ENCODE measurements at regions not wholly inside any gene's neighbourhood (a gene's known extent, or its start where the extent isn't known, plus 50 kb on each side); places are given as distances from the start of the nearest gene placed in this dataset.

- POLR2A ChIA-PET = no interaction called here
- H3K4me1 ChIP-seq (ENCODE audit: control insufficient read depth in 1 of 2, insufficient read depth in 2 of 2, low read depth in 1 of 2, low read length in 1 of 2) = no peaks in the 10 kb centered on the region
- no peak overlapping the region for H3K9ac ChIP-seq
- H3K9me3 ChIP-seq = no peaks in the 10 kb centered on the region
- no peak overlapping the region for H3K27ac ChIP-seq (ENCODE audit: low read depth in 2 of 2, low read length in 1 of 2)
- no peak overlapping the region for H2AFZ ChIP-seq (ENCODE audit: low read depth)
- 47% methylated on average over 2 of the region's 2 CpGs for WGBS (ENCODE audit: low lambda C conversion rate)
- no peaks in the 10 kb centered on the region for H3K27me3 ChIP-seq (ENCODE audit: insufficient read depth)
- no peaks in the 10 kb centered on the region for H3K9me2 ChIP-seq
- no peak for TF ChIP-seq USF1 (IDR thresholded peaks at IDR 0.05; ENCODE audit: borderline replicate concordance, low read depth)
- TF ChIP-seq EZH2phosphoT487 (IDR thresholded peaks at IDR 0.05; ENCODE audit: borderline replicate concordance, low read depth) = no peak
- TF ChIP-seq TCF12 (IDR thresholded peaks at IDR 0.05) = no peak
- no peak for TF ChIP-seq TAF1 (IDR thresholded peaks at IDR 0.05; ENCODE audit: borderline replicate concordance, low read depth, low read length)
- TF ChIP-seq ELF1 (IDR thresholded peaks at IDR 0.05) = no peak
- no peak for TF ChIP-seq EP300 (IDR thresholded peaks at IDR 0.05; ENCODE audit: borderline replicate concordance in 1 of 2, low read depth in 1 of 2, low read length in 1 of 2)
- TF ChIP-seq SIN3A (IDR thresholded peaks at IDR 0.05; ENCODE audit: borderline replicate concordance, low read depth, low read length) = no peak
- no peak for TF ChIP-seq GATA2 (CRISPR knock-in tag; IDR thresholded peaks at IDR 0.05)
- no peak for TF ChIP-seq TEAD4 (IDR thresholded peaks at IDR 0.05; ENCODE audit: borderline replicate concordance, insufficient read depth)
- no peaks in the 10 kb centered on the region for H4K20me1 ChIP-seq (ENCODE audit: insufficient read depth)
- no peak overlapping the region for H3K4me2 ChIP-seq
- no peaks in the 10 kb centered on the region for H3K36me3 ChIP-seq (replicated peaks in 1 of 2; ENCODE audit: control insufficient read depth in 1 of 2, insufficient read depth in 2 of 2, low read length in 1 of 2)
- no peaks in the 10 kb centered on the region for H3F3A ChIP-seq (replicated peaks; ENCODE audit: insufficient read depth)
- CTCF ChIA-PET = interaction anchor here (0.6 to 1.0 kb wide), 2 partner anchors 9 to 66 kb away, joined by 3 to 4 read pairs; no protein-coding TSS in a partner anchor
- no peak overlapping the region for H3K4me3 ChIP-seq (ENCODE audit: low read depth in 2 of 2, low read length in 1 of 2)
- DNase-seq = no peak
- no peaks in the 10 kb centered on the region for H3K79me2 ChIP-seq (ENCODE audit: insufficient read depth)
Observed at GRCh38 chr4:120163895-120164294, 97.2 kb upstream of the MAD2L1 start.

- POLR2A ChIA-PET = no interaction called here
Observed at GRCh38 chr4:120158841-120159463, 92.3 kb upstream of the MAD2L1 start.

More at GRCh38 chr4:120158841-120159463, 92.3 kb upstream of the MAD2L1 start:
- Histone ChIP-seq H2AFZ (ENCODE audit: low read depth) (no peak overlapping the region), H3K27ac (ENCODE audit: low read depth in 2 of 2, low read length in 1 of 2) (no peak overlapping the region), H3K4me1 (ENCODE audit: control insufficient read depth in 1 of 2, insufficient read depth in 2 of 2, low read depth in 1 of 2, low read length in 1 of 2) (no peaks in the 10 kb centered on the region), H3K79me2 (ENCODE audit: insufficient read depth) (no peaks in the 10 kb centered on the region), H3K36me3 (replicated peaks in 1 of 2; ENCODE audit: control insufficient read depth in 1 of 2, insufficient read depth in 2 of 2, low read length in 1 of 2) (no peaks in the 10 kb centered on the region), H3F3A (replicated peaks; ENCODE audit: insufficient read depth) (no peaks in the 10 kb centered on the region), H3K4me3 (ENCODE audit: low read depth in 2 of 2, low read length in 1 of 2) (no peak overlapping the region), H4K20me1 (ENCODE audit: insufficient read depth) (no peaks in the 10 kb centered on the region), H3K27me3 (ENCODE audit: insufficient read depth) (no peaks in the 10 kb centered on the region; the same call in 1 of the 2 replicates), H3K9me2 (no peaks in the 10 kb centered on the region), H3K9ac (no peak overlapping the region), H3K4me2 (no peak overlapping the region), H3K9me3 (no peaks in the 10 kb centered on the region)
- WGBS (ENCODE audit: low lambda C conversion rate) = 38% methylated on average over 3 of the region's 3 CpGs
- DNase-seq = no peak
- TF ChIP-seq USF2 (IDR thresholded peaks at IDR 0.05; ENCODE audit: borderline replicate concordance, low read depth, low read length) = no peak
- no peak for TF ChIP-seq FOSL2 (IDR thresholded peaks at IDR 0.05; ENCODE audit: borderline replicate concordance, low read depth)
- TF ChIP-seq MAX (IDR thresholded peaks at IDR 0.05; ENCODE audit: low read depth) = no peak
- TF ChIP-seq ZBTB33 (IDR thresholded peaks at IDR 0.05; ENCODE audit: borderline replicate concordance, low read depth) = no peak
- TF ChIP-seq USF1 (IDR thresholded peaks at IDR 0.05; ENCODE audit: borderline replicate concordance, low read depth) = no peak
- TF ChIP-seq NFIC (IDR thresholded peaks at IDR 0.05; ENCODE audit: borderline replicate concordance) = no peak
- no peak for TF ChIP-seq TEAD4 (IDR thresholded peaks at IDR 0.05; ENCODE audit: borderline replicate concordance, insufficient read depth)
- CTCF ChIA-PET = no interaction called here
